Heart left ventricle (tissue), 13 donors: ENCODE measurements at regions not wholly inside any gene's neighbourhood (a gene's known extent, or its start where the extent isn't known, plus 50 kb on each side); places are given as distances from the start of the nearest gene placed in this dataset.

Experiments used
- CTCF ChIP-seq, 12 donors: fragments of 200-600 bp; sonication (generic) in 4 of 12; IDR thresholded peaks; one replicate each; pipeline versions ENCODE4 v1.5.0 to v1.8.0; 2018 to 2022; ENCODE audit warnings: antibody characterized with exemption in 12 of 12, mild to moderate bottlenecking in 5 of 12
- POLR2A ChIP-seq, 2 donors: fragments of 450-650 bp; IDR thresholded peaks; one replicate each; pipeline ENCODE4 v1.6.1; 2017; ENCODE audit warnings: antibody characterized with exemption in 2 of 2, mild to moderate bottlenecking in 2 of 2, moderate library complexity in 2 of 2
- donor health status: ischemic (EF 13 %, LVEDD 7.1; RV severe dilation, severe dysfunction).
- donor health status: DM: no; HTN: yes; CAD: no.
- donor health status: DM: no; HTN: no; CAD: no.
- donor health status: ischemic (EF 25% LVEDD 6.9; RV normal size, moderate dysfunction).
- donor health status: ischemic (EF 25% LVEDD 5.7; RV mildly dilated, moderate dysfunction).
- donor health status: ischemic (EF 35%, LVEDD 5.7; RV mildly dilated, moderate dysfunction).
- donor health status: nonischemic (EF 11% LVEDD 7.7; RV severe dilation, severe dysfunction).
- donor health status: DM: yes; HTN: yes; CAD: no.
- donor health status: PGD.
- donor health status: ischemic (EF 29% LVEDD 5.4; RV normal size, mild dysfunction).
- donor health status: nonischemic (EF 23%, LVEDD 6.1; RV moderate dilation, normal function).

- no peak for TF ChIP-seq CTCF (IDR thresholded peaks at IDR 0.05)
- no peak for TF ChIP-seq POLR2A (IDR thresholded peaks at IDR 0.05)
These were observed 364.1 kb upstream of the HS6ST1 start for GRCh38 chr2:128682729-128683284.
